H1 (cell line): ENCODE measurements at regions not wholly inside any gene's neighbourhood (a gene's known extent, or its start where the extent isn't known, plus 50 kb on each side); places are given as distances from the start of the nearest gene placed in this dataset.

Experiments used
- CTCF ChIA-PET: fragments of 300-600 bp; sonication (Branson Sonifier 250); formaldehyde crosslinking; loops from one replicate; lab custom pipeline; 2021; ENCODE audit not compliant: partially characterized antibody; lab: Charles Lee
- POLR2A ChIA-PET: fragments of 300-600 bp; sonication (Branson Sonifier 250); formaldehyde crosslinking; loops from one replicate; lab custom pipeline; 2021; ENCODE audit warnings: inconsistent platforms; ENCODE audit not compliant: partially characterized antibody; lab: Charles Lee
- DNase-seq, 2 experiments: peaks; one replicate each; pipeline versions ENCODE4 v3.0.0 to v3.0.0-alpha.2; 2010 to 2022; ENCODE audit warnings: low spot score in 2 of 2, low read depth in 1 of 2, mixed read lengths in 1 of 2
- FAIRE-seq: peaks from 2 replicates; lab custom pipeline; 2011; peaks lifted over from hg19 to GRCh38; lab: Jason Lieb, UNC
- H2AFZ ChIP-seq: 2 replicates; pipeline ENCODE4 v1.8.1; 2012; ENCODE audit warnings: low read length, inconsistent platforms
- H2AK5ac ChIP-seq: 2 replicates; pipeline ENCODE4 v1.6.1; 2013; ENCODE audit warnings: low read depth, low read length
- H2BK120ac ChIP-seq: replicated peaks from 2 replicates; pipeline ENCODE3; 2013; ENCODE audit warnings: low read depth, low read length, inconsistent platforms
- H2BK12ac ChIP-seq: 2 replicates; pipeline ENCODE4 v1.6.1; 2013; ENCODE audit warnings: low read depth, low read length
- H2BK15ac ChIP-seq: 2 replicates; pipeline ENCODE4 v1.6.1; 2013; ENCODE audit warnings: low read length
- H2BK20ac ChIP-seq: 2 replicates; pipeline ENCODE4 v1.6.1; 2013; ENCODE audit warnings: low read length
- H2BK5ac ChIP-seq: 2 replicates; pipeline ENCODE4 v1.6.1; 2013; ENCODE audit warnings: low read depth, low read length
- H3K14ac ChIP-seq: 2 replicates; pipeline ENCODE4 v1.6.1; 2013; ENCODE audit warnings: inconsistent platforms; ENCODE audit not compliant: insufficient read length
- H3K18ac ChIP-seq: 2 replicates; pipeline ENCODE4 v1.6.1; 2013; ENCODE audit warnings: low read length; ENCODE audit errors: extremely low read depth
- H3K23ac ChIP-seq: 2 replicates; pipeline ENCODE4 v1.6.1; 2013; ENCODE audit warnings: inconsistent platforms; ENCODE audit not compliant: insufficient read length
- H3K23me2 ChIP-seq: 2 replicates; pipeline ENCODE4 v1.6.1; 2013; ENCODE audit warnings: low read depth, low read length
- H3K27ac ChIP-seq: 2 replicates; pipeline ENCODE4 v1.6.1; 2011; ENCODE audit warnings: low read depth, low read length, inconsistent platforms
- H3K27me3 ChIP-seq, 4 experiments: replicated peaks in 1 of 4; 1 replicate in 1 of 4; 2 replicates in 3 of 4; pipeline versions ENCODE4 v1.6.1 to v1.8.1; 2011 to 2013; ENCODE audit warnings: low read length in 3 of 4, mild to moderate bottlenecking in 3 of 4, inconsistent platforms in 2 of 4, mixed read lengths in 2 of 4, moderate library complexity in 1 of 4; ENCODE audit not compliant: control insufficient read depth in 3 of 4, insufficient read depth in 3 of 4; ENCODE audit errors: extremely low read depth in 1 of 4
- H3K36me3 ChIP-seq, 4 experiments: 2 replicates each; pipeline versions ENCODE4 v1.6.1 to v1.8.1; 2011 to 2013; ENCODE audit warnings: mild to moderate bottlenecking in 4 of 4, low read length in 3 of 4, moderate library complexity in 2 of 4, control low read depth in 1 of 4, inconsistent platforms in 1 of 4; ENCODE audit not compliant: insufficient read depth in 4 of 4, control insufficient read depth in 2 of 4
- H3K4ac ChIP-seq: replicated peaks from 2 replicates; pipeline ENCODE3; 2013; ENCODE audit warnings: low read length, low read depth, mixed read lengths, inconsistent platforms; ENCODE audit not compliant: insufficient read length
- H3K4me1 ChIP-seq, 4 experiments: replicated peaks in 1 of 4; 1 replicate in 1 of 4; 2 replicates in 3 of 4; pipeline versions ENCODE4 v1.6.1 to v1.8.1; 2011 to 2013; ENCODE audit warnings: low read length in 3 of 4, inconsistent platforms in 2 of 4, mixed read lengths in 1 of 4; ENCODE audit not compliant: insufficient read depth in 4 of 4, control insufficient read depth in 3 of 4
- H3K4me2 ChIP-seq, 2 experiments: 2 replicates each; pipeline versions ENCODE4 v1.6.1 to v1.8.1; 2011 to 2013; ENCODE audit warnings: low read depth in 2 of 2, low read length in 2 of 2, control low read depth in 1 of 2, inconsistent platforms in 1 of 2, mild to moderate bottlenecking in 1 of 2; ENCODE audit not compliant: insufficient read depth in 1 of 2
- H3K4me3 ChIP-seq, 4 experiments: fragments of 200-600, 300-600 bp in 1 of 4; sonication (generic), shearing (Covaris generic), sonication (Bioruptor Twin) in 1 of 4; 2 replicates each; pipeline versions ENCODE4 v1.5.1 to v1.8.1; 2011 to 2016; ENCODE audit warnings: low read length in 4 of 4, low read depth in 3 of 4, control low read depth in 2 of 4, inconsistent platforms in 2 of 4, mild to moderate bottlenecking in 2 of 4, mixed read lengths in 1 of 4, moderate library complexity in 1 of 4; ENCODE audit not compliant: insufficient read depth in 2 of 4; ENCODE audit errors: extremely low read depth in 1 of 4
- H3K56ac ChIP-seq: replicated peaks from 2 replicates; pipeline ENCODE3; 2013; ENCODE audit warnings: low read depth, mild to moderate bottlenecking, mixed read lengths, low read length, inconsistent platforms; ENCODE audit not compliant: insufficient read length
- H3K79me1 ChIP-seq: 2 replicates; pipeline ENCODE4 v1.6.1; 2013; ENCODE audit warnings: low read depth, low read length, control low read depth
- H3K79me2 ChIP-seq, 2 experiments: 2 replicates each; pipeline versions ENCODE4 v1.6.1 to v1.8.1; 2012 to 2013; ENCODE audit warnings: low read length in 2 of 2, mild to moderate bottlenecking in 2 of 2, inconsistent platforms in 1 of 2; ENCODE audit not compliant: insufficient read depth in 2 of 2, control insufficient read depth in 1 of 2
- H3K9ac ChIP-seq, 4 experiments: replicated peaks in 1 of 4; 1 replicate in 1 of 4; 2 replicates in 3 of 4; pipeline versions ENCODE4 v1.6.1 to v1.8.1; 2011 to 2013; ENCODE audit warnings: low read depth in 3 of 4, low read length in 3 of 4, control low read depth in 2 of 4, mild to moderate bottlenecking in 2 of 4, moderate library complexity in 2 of 4, inconsistent platforms in 1 of 4; ENCODE audit errors: extremely low read depth in 1 of 4
- H3K9me3 ChIP-seq, 2 experiments: 2 replicates each; pipeline versions ENCODE4 v1.6.1 to v1.8.1; 2012 to 2013; ENCODE audit warnings: mild to moderate bottlenecking in 2 of 2, moderate library complexity in 2 of 2, control low read depth in 1 of 2, inconsistent platforms in 1 of 2, low read depth in 1 of 2, low read length in 1 of 2, mixed read lengths in 1 of 2; ENCODE audit not compliant: insufficient read depth in 2 of 2
- H4K20me1 ChIP-seq, 2 experiments: replicated peaks in 1 of 2; 2 replicates each; pipeline versions ENCODE3 to v1.8.1; 2011 to 2013; ENCODE audit warnings: inconsistent platforms in 2 of 2, low read length in 2 of 2, mild to moderate bottlenecking in 1 of 2; ENCODE audit not compliant: insufficient read depth in 2 of 2, control insufficient read depth in 1 of 2
- H4K5ac ChIP-seq: 2 replicates; pipeline ENCODE4 v1.6.1; 2013; ENCODE audit warnings: low read length, low read depth, mixed read lengths, inconsistent platforms; ENCODE audit not compliant: insufficient read length
- H4K8ac ChIP-seq: 2 replicates; pipeline ENCODE4 v1.8.0; 2013; ENCODE audit warnings: mild to moderate bottlenecking, moderate library complexity, low read length, inconsistent platforms; ENCODE audit not compliant: insufficient read depth; ENCODE audit errors: extremely low read depth
- H4K91ac ChIP-seq: replicated peaks from 2 replicates; pipeline ENCODE3; 2013; ENCODE audit warnings: low read length, mixed read lengths, inconsistent platforms; ENCODE audit not compliant: insufficient read length
- GTF2F1 ChIP-seq: IDR thresholded peaks from 2 replicates; pipeline ENCODE4 v1.6.1; 2012; ENCODE audit warnings: low read depth, low read length, improper control_type of control experiment, borderline replicate concordance
- HDAC6 ChIP-seq: IDR thresholded peaks from one replicate; pipeline ENCODE4 v1.7.1; 2012; ENCODE audit warnings: low read depth, mild to moderate bottlenecking, inconsistent platforms, low read length, moderate library complexity
- NRF1 ChIP-seq: IDR thresholded peaks from 2 replicates; pipeline ENCODE4 v1.6.1; 2011; ENCODE audit warnings: mild to moderate bottlenecking, low read depth, low read length, improper control_type of control experiment
- RXRA ChIP-seq: IDR thresholded peaks from 2 replicates; pipeline ENCODE4 v1.6.1; 2011; ENCODE audit warnings: low read depth, mild to moderate bottlenecking, low read length, moderate library complexity; ENCODE audit not compliant: insufficient read depth
- SIX5 ChIP-seq: IDR thresholded peaks from 2 replicates; pipeline ENCODE4 v1.6.1; 2011; ENCODE audit warnings: mild to moderate bottlenecking, low read depth, low read length
- ZNF274 ChIP-seq: IDR thresholded peaks from 2 replicates; pipeline ENCODE4 v1.7.0; 2012; ENCODE audit warnings: low read length, borderline replicate concordance; ENCODE audit errors: extremely low read depth
- WGBS, 2 experiments: shearing (Covaris generic) in 1 of 2; methylation state at CpG; one replicate each; pipeline versions ENCODE4 v1.1.6 to v1.1.7; 2013 to 2015; ENCODE audit warnings: low lambda C conversion rate in 2 of 2, mixed read lengths in 2 of 2, inconsistent platforms in 1 of 2, low coverage in 1 of 2, missing lambda C conversion rate in 1 of 2; ENCODE audit not compliant: insufficient replicate concordance in 2 of 2, insufficient coverage in 1 of 2, insufficient read length in 1 of 2; ENCODE audit errors: extremely low coverage in 1 of 2, missing lambda C conversion rate in 1 of 2; 5-methylcytosine and 5-hydroxymethylcytosine counted together

- Histone ChIP-seq H3K23me2 (no peaks in the 10 kb centered on the region), H3K4me1 (no peaks in the 10 kb centered on the region), H2BK12ac (no peak overlapping the region), H4K20me1 (no peaks in the 10 kb centered on the region), H2BK120ac (no peak overlapping the region), H3K14ac (no peak overlapping the region), H3K18ac (no peak overlapping the region), H3K23ac (no peak overlapping the region), H2AK5ac (no peak overlapping the region), H3K27ac (no peak overlapping the region), H4K8ac (no peak overlapping the region), H3K4ac (no peak overlapping the region), H4K5ac (no peak overlapping the region), H3K4me2 (no peak overlapping the region), H2BK15ac (no peak overlapping the region), H3K79me1 (no peaks in the 10 kb centered on the region), H3K79me2 (no peaks in the 10 kb centered on the region), H3K27me3 (no peaks in the 10 kb centered on the region), H2AFZ (no peak overlapping the region), H3K9me3 (peaks cover 1 to 8% of the 10 kb centered on the region in 2 experiments; a peak in 2 of 4 replicates), H3K9ac (no peak overlapping the region), H2BK5ac (no peak overlapping the region), H4K91ac (no peak overlapping the region), H3K36me3 (peaks cover 0 to 3% (median under 1%) of the 10 kb centered on the region in 4 experiments; a peak in 1 of 8 replicates), H3K4me3 (no peak overlapping the region), H3K56ac (no peak overlapping the region), H2BK20ac (no peak overlapping the region)
- FAIRE-seq = no peak
- 86% methylated on average over 2 of the region's 2 CpGs; no CpG with 5 or more reads in 1 of the 2 experiments for WGBS, 2 experiments
- no peak for TF ChIP-seq SIX5
- TF ChIP-seq NRF1 = no peak
- no peak for TF ChIP-seq GTF2F1
- TF ChIP-seq ZNF274 = no peak
- no peak for TF ChIP-seq HDAC6
- TF ChIP-seq RXRA = no peak
- ChIA-PET POLR2A (no interaction called here), CTCF (interaction anchor here (1.7 kb wide), 1 partner anchor 8 kb away, joined by 4 read pairs; no protein-coding TSS in a partner anchor)
- DNase-seq = no peak
Observed at GRCh38 chrX:74023203-74023602, 170.7 kb upstream of the XIST start.
